AG20443 (cell line): ENCODE measurements at regions not wholly inside any gene's neighbourhood (a gene's known extent, or its start where the extent isn't known, plus 50 kb on each side); places are given as distances from the start of the nearest gene placed in this dataset.

Experiments used
- DNase-seq: peaks from one replicate; pipeline ENCODE4 v3.0.0; 2012; ENCODE audit warnings: low spot score, mixed read lengths

- DNase-seq = no peak
Measured at GRCh38 chr10:31582365-31583052, 263.5 kb downstream of the ZEB1 start.

GRCh38 chr10:31581741-31582323 is 262.8 kb downstream of the ZEB1 start:
- DNase-seq = no peak

GRCh38 chr10:31580646-31581045 is 261.6 kb downstream of the ZEB1 start:
- no peak for DNase-seq
